Chondrocyte (in vitro differentiated cells): ENCODE measurements at regions not wholly inside any gene's neighbourhood (a gene's known extent, or its start where the extent isn't known, plus 50 kb on each side); places are given as distances from the start of the nearest gene placed in this dataset.

ENCODE experiments used
- DNase-seq: peaks from one replicate; pipeline ENCODE4 v3.0.0; 2021; ENCODE audit warnings: mixed read lengths, low spot score
- H3K27ac Mint-ChIP-seq: one replicate; pipeline ENCODE4 v1.8.0; 2021; ENCODE audit warnings: mild to moderate bottlenecking, moderate library complexity, mixed read lengths; ENCODE audit not compliant: unreplicated experiment
- H3K27me3 Mint-ChIP-seq: 2 replicates; pipeline ENCODE4 v1.8.0; 2021; ENCODE audit warnings: low read depth, mixed read lengths
- H3K36me3 Mint-ChIP-seq: 2 replicates; pipeline ENCODE4 v1.8.0; 2021; ENCODE audit warnings: low read depth, mixed read lengths
- H3K4me1 Mint-ChIP-seq: 2 replicates; pipeline ENCODE4 v1.8.0; 2021; ENCODE audit warnings: low read depth, mild to moderate bottlenecking, mixed read lengths
- H3K4me3 Mint-ChIP-seq: one replicate; pipeline ENCODE4 v1.8.0; 2021; ENCODE audit warnings: mild to moderate bottlenecking, moderate library complexity, mixed read lengths; ENCODE audit not compliant: unreplicated experiment
- H3K9me3 Mint-ChIP-seq: 2 replicates; pipeline ENCODE4 v1.8.0; 2021; ENCODE audit warnings: low read depth, mixed read lengths
- TF ChIP-seq, protein P1 (sequence below): fragments of 200-600 bp; sonication (generic); IDR thresholded peaks from 2 replicates; pipeline ENCODE4 v1.5.0; 2021; ENCODE audit warnings: antibody characterized with exemption, mild to moderate bottlenecking, moderate library complexity

DNA sequence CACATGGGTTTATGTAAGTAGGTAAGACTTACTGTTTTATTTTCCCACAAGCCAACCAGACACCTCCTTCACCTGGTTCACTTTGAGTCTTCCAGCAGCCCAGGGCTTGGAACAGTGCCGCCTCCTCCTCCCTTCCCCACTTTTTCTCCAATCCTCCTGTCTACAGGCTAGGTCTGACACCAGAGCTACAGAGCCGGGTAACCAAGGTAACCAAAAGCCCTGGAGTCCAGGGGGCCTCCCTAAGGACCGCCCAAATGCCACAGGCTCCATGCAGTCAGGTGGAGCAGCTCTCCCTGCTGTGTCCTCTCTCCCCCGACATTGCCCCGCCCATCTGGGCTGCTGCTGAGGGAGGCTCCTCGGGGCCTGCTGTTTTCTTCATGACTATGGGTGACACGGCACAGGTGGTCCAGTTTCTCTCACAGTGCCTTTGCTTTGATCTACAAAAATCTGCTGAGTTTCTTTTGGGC lies 138.0 kb upstream of the EFNA5 start:
- DNase-seq: no peak
- peaks cover 3% of the 10 kb centered on the region for H3K9me3 Mint-ChIP-seq
- H3K4me1 Mint-ChIP-seq: peaks cover 45% of the 10 kb centered on the region
- H3K4me3 Mint-ChIP-seq: no peak overlapping the region
- TF ChIP-seq, protein P1, sequence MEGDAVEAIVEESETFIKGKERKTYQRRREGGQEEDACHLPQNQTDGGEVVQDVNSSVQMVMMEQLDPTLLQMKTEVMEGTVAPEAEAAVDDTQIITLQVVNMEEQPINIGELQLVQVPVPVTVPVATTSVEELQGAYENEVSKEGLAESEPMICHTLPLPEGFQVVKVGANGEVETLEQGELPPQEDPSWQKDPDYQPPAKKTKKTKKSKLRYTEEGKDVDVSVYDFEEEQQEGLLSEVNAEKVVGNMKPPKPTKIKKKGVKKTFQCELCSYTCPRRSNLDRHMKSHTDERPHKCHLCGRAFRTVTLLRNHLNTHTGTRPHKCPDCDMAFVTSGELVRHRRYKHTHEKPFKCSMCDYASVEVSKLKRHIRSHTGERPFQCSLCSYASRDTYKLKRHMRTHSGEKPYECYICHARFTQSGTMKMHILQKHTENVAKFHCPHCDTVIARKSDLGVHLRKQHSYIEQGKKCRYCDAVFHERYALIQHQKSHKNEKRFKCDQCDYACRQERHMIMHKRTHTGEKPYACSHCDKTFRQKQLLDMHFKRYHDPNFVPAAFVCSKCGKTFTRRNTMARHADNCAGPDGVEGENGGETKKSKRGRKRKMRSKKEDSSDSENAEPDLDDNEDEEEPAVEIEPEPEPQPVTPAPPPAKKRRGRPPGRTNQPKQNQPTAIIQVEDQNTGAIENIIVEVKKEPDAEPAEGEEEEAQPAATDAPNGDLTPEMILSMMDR: no peak
- no peaks in the 10 kb centered on the region for H3K27me3 Mint-ChIP-seq
- H3K36me3 Mint-ChIP-seq: no peaks in the 10 kb centered on the region
- no peak overlapping the region for H3K27ac Mint-ChIP-seq

DNA sequence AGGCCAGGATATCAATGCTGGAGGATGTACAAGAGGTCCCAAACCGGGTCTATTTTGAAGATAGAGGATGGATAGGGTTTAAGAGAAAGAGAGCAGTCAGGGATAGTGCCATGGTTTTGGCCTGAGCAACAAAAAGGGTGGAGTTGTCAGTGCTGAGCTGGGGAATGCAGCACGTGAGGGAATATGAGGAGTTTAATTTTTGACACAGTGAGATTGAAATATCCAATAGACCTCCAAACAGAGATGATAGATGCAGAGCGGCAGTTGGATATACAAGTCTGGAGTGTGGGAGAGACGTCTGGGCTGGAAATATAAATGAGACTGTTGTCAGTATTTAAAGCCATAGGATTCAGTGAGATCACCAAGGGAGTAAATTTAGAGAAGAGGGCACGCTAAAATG lies 136.7 kb upstream of the EFNA5 start:
- no peak overlapping the region for H3K4me3 Mint-ChIP-seq
- TF ChIP-seq, protein P1: no peak
- H3K36me3 Mint-ChIP-seq: no peaks in the 10 kb centered on the region
- H3K27me3 Mint-ChIP-seq: no peaks in the 10 kb centered on the region
- no peak overlapping the region for H3K27ac Mint-ChIP-seq
- H3K9me3 Mint-ChIP-seq: no peaks in the 10 kb centered on the region
- no peak for DNase-seq
- peaks cover 33% of the 10 kb centered on the region for H3K4me1 Mint-ChIP-seq

- no peak overlapping the region for H3K27ac Mint-ChIP-seq
- H3K4me1 Mint-ChIP-seq: peaks cover 26% of the 10 kb centered on the region
- no peaks in the 10 kb centered on the region for H3K36me3 Mint-ChIP-seq
- TF ChIP-seq, protein P1: no peak
- H3K27me3 Mint-ChIP-seq: no peaks in the 10 kb centered on the region
- no peak overlapping the region for H3K4me3 Mint-ChIP-seq
- no peak for DNase-seq
- no peaks in the 10 kb centered on the region for H3K9me3 Mint-ChIP-seq
Measured at GRCh38 chr5:107806705-107807104, 136.0 kb upstream of the EFNA5 start.

DNA sequence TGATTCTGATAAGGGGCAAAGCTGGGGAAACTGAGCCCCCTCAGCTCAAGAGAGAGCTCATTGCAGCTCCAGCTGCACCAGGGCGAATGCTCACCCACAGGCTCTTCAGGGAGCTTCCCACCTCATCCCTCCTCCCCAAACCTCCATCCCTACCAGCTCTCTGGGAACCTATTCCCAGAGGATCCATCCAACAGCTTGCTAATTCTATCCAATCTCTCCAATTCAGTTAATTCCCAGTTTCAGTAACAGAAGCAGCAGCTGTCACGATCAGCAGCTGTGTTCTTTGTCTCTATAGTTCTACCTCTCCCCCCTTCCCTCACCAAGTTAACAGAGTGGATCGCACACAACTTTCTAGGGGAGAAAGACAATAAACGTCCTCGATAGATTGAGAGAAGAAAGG lies 135.5 kb upstream of the EFNA5 start:
- Mint-ChIP-seq H3K36me3 (no peaks in the 10 kb centered on the region), H3K4me3 (no peak overlapping the region), H3K27ac (no peak overlapping the region), H3K27me3 (no peaks in the 10 kb centered on the region), H3K4me1 (peaks cover 23% of the 10 kb centered on the region), H3K9me3 (no peaks in the 10 kb centered on the region)
- TF ChIP-seq, protein P1: no peak
- no peak for DNase-seq

GRCh38 chr5:107805824-107806223 lies 135.1 kb upstream of the EFNA5 start:
- Mint-ChIP-seq H3K4me3 (no peak overlapping the region), H3K27ac (no peak overlapping the region), H3K27me3 (no peaks in the 10 kb centered on the region), H3K4me1 (peaks cover 23% of the 10 kb centered on the region), H3K9me3 (no peaks in the 10 kb centered on the region), H3K36me3 (no peaks in the 10 kb centered on the region)
- no peak for DNase-seq
- TF ChIP-seq, protein P1: no peak
